Endothelial cell of umbilical vein (primary cell): ENCODE measurements at regions not wholly inside any gene's neighbourhood (a gene's known extent, or its start where the extent isn't known, plus 50 kb on each side); places are given as distances from the start of the nearest gene placed in this dataset.
"Not testable (repeated sequence)": the region's sequence is repeated elsewhere in the genome, so short reads cannot be mapped to it uniquely, and the experiment has no call there.

ENCODE experiments used
- BruUV-seq: library from RNA; stranded (reverse); fragments of 400-500 nt; replicated peaks from 2 replicates; lab custom pipeline; 2021; lab: Mats Ljungman, UMichigan
- CTCF ChIA-PET: fragments of 300-600, 350-600 bp; sonication (Branson Sonifier 250); formaldehyde crosslinking; loops from one replicate; lab custom pipeline; 2021; ENCODE audit warnings: antibody characterized with exemption, inconsistent platforms; lab: Charles Lee
- POLR2A ChIA-PET: fragments of 300-600, 350-600 bp; sonication (Branson Sonifier 250); formaldehyde crosslinking; loops from one replicate; lab custom pipeline; 2021; ENCODE audit warnings: antibody characterized with exemption, inconsistent platforms; lab: Charles Lee
- DNase-seq: peaks from one replicate; pipeline ENCODE4 v3.0.0-alpha.2; 2011; ENCODE audit warnings: low read depth, low spot score
- FAIRE-seq: peaks from 2 replicates; lab custom pipeline; 2011; peaks lifted over from hg19 to GRCh38; lab: Jason Lieb, UNC
- H2AFZ ChIP-seq: 2 replicates; pipeline ENCODE4 v1.6.0; 2012; ENCODE audit warnings: low read depth, low read length, control low read depth, inconsistent platforms
- H3K27ac ChIP-seq: 2 replicates; pipeline ENCODE4 v1.5.1; 2011; ENCODE audit warnings: low read depth, mild to moderate bottlenecking, control low read depth, low read length, moderate library complexity; ENCODE audit not compliant: insufficient read depth
- H3K27me3 ChIP-seq, 2 experiments: 2 replicates each; pipeline versions ENCODE4 v1.6.0 to v1.6.1; 2011; ENCODE audit warnings: low read length in 2 of 2, mixed read lengths in 1 of 2; ENCODE audit not compliant: control insufficient read depth in 2 of 2, insufficient read depth in 2 of 2
- H3K36me3 ChIP-seq, 2 experiments: 2 replicates in 1 of 2; 3 replicates in 1 of 2; pipeline ENCODE4 v1.5.1; 2011; ENCODE audit warnings: low read length in 2 of 2, mild to moderate bottlenecking in 1 of 2, moderate library complexity in 1 of 2; ENCODE audit not compliant: control insufficient read depth in 2 of 2, insufficient read depth in 2 of 2; ENCODE audit errors: extremely low read depth in 1 of 2
- H3K4me1 ChIP-seq: 3 replicates; pipeline ENCODE4 v1.5.1; 2011; ENCODE audit warnings: mild to moderate bottlenecking, low read length; ENCODE audit not compliant: control insufficient read depth, insufficient read depth; ENCODE audit errors: extremely low read depth
- H3K4me2 ChIP-seq: 2 replicates; pipeline ENCODE4 v1.6.1; 2011; ENCODE audit warnings: low read length, control low read depth, mixed read lengths; ENCODE audit not compliant: insufficient read depth
- H3K4me3 ChIP-seq, 3 experiments: fragments of 200-600 bp in 1 of 3; sonication (generic), shearing (Covaris generic) in 1 of 3; replicated peaks in 1 of 3; 2 replicates each; pipeline ENCODE4 v1.5.1; 2011 to 2016; ENCODE audit warnings: control low read depth in 3 of 3, low read length in 3 of 3, mild to moderate bottlenecking in 2 of 3, inconsistent platforms in 1 of 3, low read depth in 1 of 3, moderate library complexity in 1 of 3; ENCODE audit not compliant: insufficient read depth in 1 of 3
- H3K79me2 ChIP-seq: 2 replicates; pipeline ENCODE4 v1.6.0; 2012; ENCODE audit warnings: low read length, inconsistent platforms; ENCODE audit not compliant: control insufficient read depth, insufficient read depth
- H3K9ac ChIP-seq: replicated peaks from 2 replicates; pipeline ENCODE3; 2011; ENCODE audit warnings: low read length, control low read depth; ENCODE audit not compliant: insufficient read depth; ENCODE audit errors: extremely low read depth
- H3K9me1 ChIP-seq: replicated peaks from 3 replicates; pipeline ENCODE4 v1.6.0; 2011; ENCODE audit warnings: mild to moderate bottlenecking, low read length; ENCODE audit not compliant: control insufficient read depth, insufficient read depth; ENCODE audit errors: extremely low read depth
- H3K9me3 ChIP-seq: replicated peaks from 2 replicates; pipeline ENCODE4 v1.5.1; 2012; ENCODE audit warnings: low read length, inconsistent platforms; ENCODE audit not compliant: control insufficient read depth, insufficient read depth
- H4K20me1 ChIP-seq: replicated peaks from 2 replicates; pipeline ENCODE3; 2011; ENCODE audit warnings: mild to moderate bottlenecking, low read length; ENCODE audit not compliant: control insufficient read depth, insufficient read depth; ENCODE audit errors: extremely low read depth
- EZH2 ChIP-seq: IDR thresholded peaks from 2 replicates; pipeline ENCODE4 v1.6.1; 2012; ENCODE audit warnings: borderline replicate concordance, low read depth, mild to moderate bottlenecking, moderate library complexity, low read length, inconsistent platforms; ENCODE audit not compliant: severe bottlenecking
- FOS ChIP-seq: IDR thresholded peaks from 2 replicates; pipeline ENCODE4 v1.6.1; 2011; ENCODE audit warnings: mild to moderate bottlenecking, low read length, moderate library complexity, borderline replicate concordance; ENCODE audit not compliant: insufficient read depth
- GATA2 ChIP-seq: IDR thresholded peaks from 2 replicates; pipeline ENCODE4 v1.7.0; 2011; ENCODE audit warnings: low read depth, mild to moderate bottlenecking, moderate library complexity, mixed read lengths, low read length; ENCODE audit not compliant: insufficient read length, insufficient read depth
- JUN ChIP-seq: IDR thresholded peaks from 2 replicates; pipeline ENCODE4 v1.6.1; 2011; ENCODE audit warnings: borderline replicate concordance, low read depth; ENCODE audit not compliant: insufficient read length, insufficient read depth
- MYC ChIP-seq: IDR thresholded peaks from one replicate; pipeline ENCODE4 v1.6.1; 2011; ENCODE audit warnings: mild to moderate bottlenecking, low read depth, low read length
- POLR2A ChIP-seq: IDR thresholded peaks from 2 replicates; pipeline ENCODE4 v1.6.1; 2012; ENCODE audit warnings: low read depth, mild to moderate bottlenecking, control low read depth, low read length
- POLR2AphosphoS5 ChIP-seq: IDR thresholded peaks from 2 replicates; pipeline ENCODE4 v1.6.1; 2012; ENCODE audit warnings: low read depth, mild to moderate bottlenecking, control low read depth, low read length, moderate library complexity; ENCODE audit not compliant: insufficient read depth
- dilution Hi-C: fragments of 300-500 bp; cut with MboI; formaldehyde crosslinking; loops from one replicate; pipeline ENCODE4 v1.15.0; 2019; ENCODE audit warnings: low sequenced_read_pairs; ENCODE audit not compliant: extremely low pct_ligation_motif_present
- intact Hi-C: fragments of 100-400 bp; cut with micrococcal nuclease; formaldehyde crosslinking; loops from one replicate; pipeline ENCODE4 v1.10.0; 2022

DNA sequence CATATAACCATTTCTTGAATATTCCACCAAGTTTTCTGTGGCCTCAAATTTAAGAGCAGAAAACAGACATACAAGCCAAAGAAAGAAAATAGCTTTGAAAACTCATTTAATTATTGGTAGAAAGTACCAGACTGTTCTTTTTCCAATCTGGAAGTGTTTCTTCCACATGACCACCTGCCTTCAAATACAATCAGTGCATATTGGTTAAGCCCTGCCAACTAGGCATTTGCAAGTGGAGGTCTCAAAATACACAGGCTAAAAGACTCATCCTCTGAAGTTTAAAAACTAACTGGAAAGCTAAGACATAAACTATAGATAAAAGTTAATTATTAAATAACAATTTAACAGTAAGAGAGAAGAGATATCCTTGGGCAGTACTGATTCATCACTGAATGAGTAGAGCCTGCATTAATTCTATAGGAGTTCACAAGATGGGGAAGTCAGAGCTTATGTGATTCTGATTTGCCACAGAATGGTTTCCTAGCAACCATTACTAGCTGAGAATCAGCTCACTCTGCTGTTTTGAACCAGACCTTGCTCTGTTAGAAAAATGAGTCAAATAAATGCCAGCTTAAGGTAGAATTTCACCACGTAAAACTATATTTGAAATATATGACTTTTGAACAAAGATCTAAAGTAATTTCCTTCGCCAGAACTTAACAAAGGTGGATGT, 433.8 kb downstream of the FUT8 start:
- Histone ChIP-seq H3K36me3 (no peaks in the 10 kb centered on the region), H3K4me3 (no peak overlapping the region), H3K4me2 (no peak overlapping the region), H4K20me1 (no peaks in the 10 kb centered on the region), H2AFZ (no peak overlapping the region), H3K4me1 (no peaks in the 10 kb centered on the region), H3K79me2 (no peaks in the 10 kb centered on the region), H3K27ac (no peak overlapping the region), H3K27me3 (no peaks in the 10 kb centered on the region), H3K9ac (no peak overlapping the region), H3K9me3 (no peaks in the 10 kb centered on the region), H3K9me1 (no peaks in the 10 kb centered on the region)
- ChIA-PET CTCF (interaction anchor here (0.8 to 3.6 kb wide), 2 partner anchors 22 to 682 kb away, joined by 3 to 19 read pairs; no protein-coding TSS in a partner anchor), POLR2A (interaction anchor here (0.6 kb wide), 1 partner anchor 570 kb away, joined by 3 read pairs; no protein-coding TSS in a partner anchor)
- DNase-seq, result no peak
- FAIRE-seq, result no peak
- intact Hi-C loops (no loop called here), dilution Hi-C loops (no loop called here)
- TF ChIP-seq FOS (no peak), POLR2A (no peak), MYC (no peak), JUN (no peak)
- BruUV-seq, result no TSS peak

DNA sequence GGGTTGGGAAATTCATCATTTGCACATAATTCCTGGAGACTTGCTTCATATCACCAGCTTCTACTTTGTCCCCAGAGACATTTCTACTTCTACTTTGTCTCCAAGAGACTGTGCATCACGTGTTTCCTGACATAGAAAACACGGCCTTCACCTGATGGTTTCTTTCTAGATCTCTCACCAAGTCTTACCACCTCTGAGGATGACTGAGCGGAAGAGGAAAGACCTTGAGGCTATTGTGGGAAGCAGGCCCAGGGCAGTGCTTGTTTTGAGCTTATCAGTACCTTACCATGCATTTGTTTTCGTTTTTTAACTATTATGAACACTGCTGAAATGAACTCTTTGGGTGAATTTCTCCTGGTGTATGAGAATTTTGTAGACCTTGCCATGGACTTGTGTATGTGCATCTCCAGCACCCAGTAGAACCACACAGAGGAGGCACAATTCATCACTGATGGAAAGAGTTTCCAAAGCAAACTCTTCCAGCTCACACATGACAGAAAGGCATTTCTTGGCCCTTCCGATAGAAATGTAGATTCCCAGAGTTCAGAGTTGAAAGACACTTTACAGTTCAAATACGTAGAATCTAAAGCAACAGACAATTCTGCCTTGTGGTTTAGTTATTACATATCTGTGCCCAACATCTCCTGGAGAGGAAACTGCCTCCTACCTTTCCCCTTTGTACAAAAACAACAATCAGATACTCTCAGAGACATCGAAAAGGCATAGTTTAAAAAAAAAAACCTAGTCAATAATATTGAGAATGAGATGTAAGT, 434.7 kb downstream of the FUT8 start:
- Histone ChIP-seq H3K79me2 (no peaks in the 10 kb centered on the region), H3K4me3 (no peak overlapping the region), H3K9me3 (no peaks in the 10 kb centered on the region), H3K4me1 (no peaks in the 10 kb centered on the region), H3K9me1 (no peaks in the 10 kb centered on the region), H3K4me2 (no peak overlapping the region), H3K27me3 (no peaks in the 10 kb centered on the region), H3K9ac (no peak overlapping the region), H2AFZ (no peak overlapping the region), H4K20me1 (no peaks in the 10 kb centered on the region), H3K27ac (no peak overlapping the region), H3K36me3 (no peaks in the 10 kb centered on the region)
- ChIA-PET POLR2A (interaction anchor here (0.6 kb wide), 1 partner anchor 571 kb away, joined by 3 read pairs; no protein-coding TSS in a partner anchor), CTCF (interaction anchor here (3.6 kb wide), 1 partner anchor 23 kb away, joined by 19 read pairs; no protein-coding TSS in a partner anchor)
- TF ChIP-seq POLR2AphosphoS5 (no peak), EZH2 (no peak), GATA2 (no peak)
- DNase-seq (no peak), FAIRE-seq (no peak)
- intact Hi-C loops, result no loop called here
- BruUV-seq, result no TSS peak
- dilution Hi-C loops, result no loop called here

GRCh38 chr14:65847931-65848330, 435.4 kb downstream of the FUT8 start:
- H3K4me3 ChIP-seq, H3K4me2 ChIP-seq, intact Hi-C loops, POLR2A ChIA-PET, H3K4me1 ChIP-seq, H2AFZ ChIP-seq, H3K9ac ChIP-seq, DNase-seq, H3K27ac ChIP-seq, H3K27me3 ChIP-seq, dilution Hi-C loops, BruUV-seq, H3K9me1 ChIP-seq, H3K36me3 ChIP-seq, H4K20me1 ChIP-seq, H3K9me3 ChIP-seq, H3K79me2 ChIP-seq, FAIRE-seq: not testable (repeated sequence)
- CTCF ChIA-PET, result interaction anchor here (3.6 kb wide), 1 partner anchor 23 kb away, joined by 19 read pairs; no protein-coding TSS in a partner anchor
